Caco-2 (cell line): ENCODE measurements at regions not wholly inside any gene's neighbourhood (a gene's known extent, or its start where the extent isn't known, plus 50 kb on each side); places are given as distances from the start of the nearest gene placed in this dataset.

Experiments
- BruUV-seq: library from RNA; stranded (reverse); fragments of 400-500 nt; replicated peaks from 2 replicates; lab custom pipeline; 2021; lab: Mats Ljungman, UMichigan
- CTCF ChIA-PET: fragments of 300-600 bp; sonication (Branson Sonifier 250); formaldehyde crosslinking; loops from one replicate; lab custom pipeline; 2022; ENCODE audit warnings: antibody characterized with exemption; lab: Charles Lee
- POLR2A ChIA-PET: fragments of 300-600 bp; sonication (Branson Sonifier 250); formaldehyde crosslinking; loops from one replicate; lab custom pipeline; 2022; ENCODE audit warnings: antibody characterized with exemption; lab: Charles Lee
- DNase-seq, 2 experiments: peaks; one replicate each; pipeline versions ENCODE4 v3.0.0 to v3.0.0-alpha.2; 2020 to 2022
- H3K27me3 ChIP-seq: replicated peaks from 2 replicates; pipeline ENCODE4 v1.6.0; 2011; ENCODE audit warnings: low read length; ENCODE audit not compliant: control insufficient read depth, insufficient read depth
- H3K36me3 ChIP-seq: 2 replicates; pipeline ENCODE4 v1.5.1; 2011; ENCODE audit warnings: low read length; ENCODE audit not compliant: control insufficient read depth, insufficient read depth
- H3K4me1 ChIP-seq: fragments of 250-450 bp; sonication (Bioruptor Pico); 2 replicates; pipeline ENCODE4 v1.5.1; 2020; ENCODE audit warnings: mild to moderate bottlenecking
- H3K4me3 ChIP-seq: 2 replicates; pipeline ENCODE4 v1.5.1; 2011; ENCODE audit warnings: low read depth, mild to moderate bottlenecking, control low read depth, low read length
- H3K9me3 ChIP-seq: fragments of 250-450 bp; sonication (Bioruptor Pico); 2 replicates; pipeline ENCODE4 v1.5.1; 2020; ENCODE audit warnings: mild to moderate bottlenecking, moderate library complexity
- H3K27ac Mint-ChIP-seq: one replicate; pipeline ENCODE4 v1.8.0; 2022; ENCODE audit warnings: mixed read lengths; ENCODE audit not compliant: unreplicated experiment
- H3K27me3 Mint-ChIP-seq: one replicate; pipeline ENCODE4 v1.8.0; 2022; ENCODE audit warnings: mixed read lengths; ENCODE audit not compliant: insufficient read depth, unreplicated experiment
- H3K36me3 Mint-ChIP-seq: one replicate; pipeline ENCODE4 v1.8.0; 2022; ENCODE audit warnings: mild to moderate bottlenecking, mixed read lengths; ENCODE audit not compliant: insufficient read depth, unreplicated experiment
- H3K4me1 Mint-ChIP-seq: one replicate; pipeline ENCODE4 v1.8.0; 2022; ENCODE audit warnings: low read depth, mixed read lengths; ENCODE audit not compliant: unreplicated experiment
- H3K4me3 Mint-ChIP-seq: one replicate; pipeline ENCODE4 v1.8.0; 2022; ENCODE audit warnings: mild to moderate bottlenecking, moderate library complexity, mixed read lengths; ENCODE audit not compliant: unreplicated experiment
- H3K9me3 Mint-ChIP-seq: one replicate; pipeline ENCODE4 v1.8.0; 2022; ENCODE audit warnings: mixed read lengths; ENCODE audit not compliant: unreplicated experiment
- intact Hi-C: fragments of 100-400 bp; cut with micrococcal nuclease; formaldehyde crosslinking; loops from one replicate; pipeline ENCODE4 v1.10.0; 2022; ENCODE audit not compliant: unreplicated experiment
- TF ChIP-seq, protein P1 (sequence below), 2 experiments: fragments of 200-600 bp in 1 of 2; IDR thresholded peaks; 1 replicate in 1 of 2; 2 replicates in 1 of 2; pipeline versions ENCODE4 v1.5.1 to v1.8.0; 2011 to 2022; ENCODE audit warnings: antibody characterized with exemption in 1 of 2, control low read depth in 1 of 2, inconsistent platforms in 1 of 2, low read depth in 1 of 2, low read length in 1 of 2, mild to moderate bottlenecking in 1 of 2, moderate library complexity in 1 of 2; ENCODE audit not compliant: insufficient read depth in 1 of 2, severe bottlenecking in 1 of 2, unreplicated experiment in 1 of 2

DNA sequence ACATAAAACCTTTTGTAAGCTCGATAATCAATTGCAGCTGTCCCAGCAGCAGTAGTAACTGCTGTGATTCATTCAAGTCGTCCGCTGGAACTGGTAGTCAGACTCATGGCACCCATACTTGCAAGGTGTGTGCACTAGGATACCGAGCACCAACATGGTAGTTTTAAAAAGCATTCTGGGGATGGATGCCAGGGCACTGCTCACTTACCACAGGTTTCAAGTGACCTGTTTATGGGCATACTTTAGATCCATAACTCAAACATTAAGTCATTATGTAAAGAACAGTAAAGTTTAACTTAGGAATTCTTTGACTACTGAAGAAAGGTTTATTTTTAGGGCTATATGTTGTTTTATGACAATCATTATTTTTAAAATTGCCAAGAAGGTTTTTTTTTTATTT is 2277.6 kb downstream of the MAT2B start:
- H3K36me3 ChIP-seq, result no peaks in the 10 kb centered on the region
- H3K4me3 Mint-ChIP-seq, result no peak overlapping the region
- no peak for DNase-seq
- no peaks in the 10 kb centered on the region for H3K9me3 ChIP-seq
- no peak overlapping the region for H3K27ac Mint-ChIP-seq
- H3K4me1 Mint-ChIP-seq, result no peaks in the 10 kb centered on the region
- ChIA-PET CTCF (no interaction called here), POLR2A (no interaction called here)
- TF ChIP-seq, protein P1, sequence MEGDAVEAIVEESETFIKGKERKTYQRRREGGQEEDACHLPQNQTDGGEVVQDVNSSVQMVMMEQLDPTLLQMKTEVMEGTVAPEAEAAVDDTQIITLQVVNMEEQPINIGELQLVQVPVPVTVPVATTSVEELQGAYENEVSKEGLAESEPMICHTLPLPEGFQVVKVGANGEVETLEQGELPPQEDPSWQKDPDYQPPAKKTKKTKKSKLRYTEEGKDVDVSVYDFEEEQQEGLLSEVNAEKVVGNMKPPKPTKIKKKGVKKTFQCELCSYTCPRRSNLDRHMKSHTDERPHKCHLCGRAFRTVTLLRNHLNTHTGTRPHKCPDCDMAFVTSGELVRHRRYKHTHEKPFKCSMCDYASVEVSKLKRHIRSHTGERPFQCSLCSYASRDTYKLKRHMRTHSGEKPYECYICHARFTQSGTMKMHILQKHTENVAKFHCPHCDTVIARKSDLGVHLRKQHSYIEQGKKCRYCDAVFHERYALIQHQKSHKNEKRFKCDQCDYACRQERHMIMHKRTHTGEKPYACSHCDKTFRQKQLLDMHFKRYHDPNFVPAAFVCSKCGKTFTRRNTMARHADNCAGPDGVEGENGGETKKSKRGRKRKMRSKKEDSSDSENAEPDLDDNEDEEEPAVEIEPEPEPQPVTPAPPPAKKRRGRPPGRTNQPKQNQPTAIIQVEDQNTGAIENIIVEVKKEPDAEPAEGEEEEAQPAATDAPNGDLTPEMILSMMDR (IDR thresholded peaks at IDR 0.05; ENCODE audit: insufficient read depth in 1 of 2, low read depth in 1 of 2, low read length in 1 of 2, severe bottlenecking in 1 of 2, unreplicated experiment in 1 of 2), result no peak
- no TSS peak for BruUV-seq
- H3K4me1 ChIP-seq, result no peaks in the 10 kb centered on the region
- no peaks in the 10 kb centered on the region for H3K27me3 ChIP-seq
- H3K36me3 Mint-ChIP-seq, result no peaks in the 10 kb centered on the region
- no peak overlapping the region for H3K4me3 ChIP-seq
- H3K9me3 Mint-ChIP-seq, result no peaks in the 10 kb centered on the region
- intact Hi-C loops, result no loop called here
- no peaks in the 10 kb centered on the region for H3K27me3 Mint-ChIP-seq

DNA sequence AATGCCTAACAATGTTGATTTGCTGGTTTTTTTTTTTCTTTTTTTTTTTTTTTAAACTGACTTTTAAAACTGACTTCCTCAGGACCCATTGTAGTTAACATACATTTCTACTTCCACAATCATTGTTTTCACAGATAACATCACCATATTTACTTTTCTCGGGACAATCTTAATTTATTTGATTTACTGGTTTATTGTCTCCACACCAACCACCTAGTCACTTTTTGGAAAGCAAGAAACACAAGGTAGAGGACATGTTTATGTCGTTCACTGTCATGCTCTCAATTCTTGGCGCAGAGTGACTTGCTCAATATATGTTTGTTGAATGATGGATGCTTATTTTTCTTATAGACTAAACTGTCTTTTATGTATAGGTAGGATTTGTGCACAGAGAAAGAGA is 2280.7 kb downstream of the MAT2B start:
- BruUV-seq, result no TSS peak
- Mint-ChIP-seq H3K27ac (no peak overlapping the region), H3K4me3 (no peak overlapping the region), H3K36me3 (no peaks in the 10 kb centered on the region), H3K4me1 (no peaks in the 10 kb centered on the region), H3K9me3 (no peaks in the 10 kb centered on the region), H3K27me3 (no peaks in the 10 kb centered on the region)
- no peaks in the 10 kb centered on the region for H3K36me3 ChIP-seq
- no peak for DNase-seq
- H3K4me1 ChIP-seq, result no peaks in the 10 kb centered on the region
- POLR2A ChIA-PET, result no interaction called here
- no peaks in the 10 kb centered on the region for H3K27me3 ChIP-seq
- TF ChIP-seq, protein P1 (IDR thresholded peaks at IDR 0.05; ENCODE audit: insufficient read depth in 1 of 2, low read depth in 1 of 2, low read length in 1 of 2, severe bottlenecking in 1 of 2, unreplicated experiment in 1 of 2), result no peak
- intact Hi-C loops, result no loop called here
- no peaks in the 10 kb centered on the region for H3K9me3 ChIP-seq
- CTCF ChIA-PET, result no interaction called here
- no peak overlapping the region for H3K4me3 ChIP-seq

DNA sequence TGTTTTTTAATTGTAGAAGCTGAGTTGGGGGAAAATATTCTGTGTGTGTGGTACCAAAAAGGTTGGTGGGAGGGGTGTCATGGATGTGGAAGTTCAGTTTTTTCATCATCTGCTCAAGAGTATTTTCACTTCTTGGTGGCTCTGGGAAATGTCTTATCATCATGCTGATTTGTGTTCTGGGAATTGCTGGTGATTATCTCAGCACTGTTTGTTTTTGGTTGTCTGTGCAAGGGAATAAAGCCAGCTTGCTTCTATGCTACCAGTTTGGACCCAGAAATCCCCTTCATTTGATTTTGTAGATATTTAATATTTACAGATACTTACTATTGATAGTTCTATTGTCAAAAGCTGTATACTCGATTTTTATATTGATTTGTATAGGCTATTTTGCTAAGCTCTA is 2289.7 kb downstream of the MAT2B start:
- TF ChIP-seq, protein P1 (IDR thresholded peaks at IDR 0.05; ENCODE audit: insufficient read depth in 1 of 2, low read depth in 1 of 2, low read length in 1 of 2, severe bottlenecking in 1 of 2, unreplicated experiment in 1 of 2), result no peak
- Mint-ChIP-seq H3K9me3 (peaks cover 6% of the 10 kb centered on the region), H3K36me3 (no peaks in the 10 kb centered on the region), H3K27me3 (no peaks in the 10 kb centered on the region), H3K4me3 (no peak overlapping the region), H3K27ac (no peak overlapping the region), H3K4me1 (no peaks in the 10 kb centered on the region)
- Histone ChIP-seq H3K36me3 (no peaks in the 10 kb centered on the region), H3K4me3 (no peak overlapping the region), H3K9me3 (no peaks in the 10 kb centered on the region), H3K27me3 (no peaks in the 10 kb centered on the region), H3K4me1 (no peaks in the 10 kb centered on the region)
- no TSS peak for BruUV-seq
- DNase-seq, result no peak
- ChIA-PET POLR2A (no interaction called here), CTCF (no interaction called here)
- intact Hi-C loops, result no loop called here
